OCI-LY1 (cell line): ENCODE measurements at regions not wholly inside any gene's neighbourhood (a gene's known extent, or its start where the extent isn't known, plus 50 kb on each side); places are given as distances from the start of the nearest gene placed in this dataset.

Experiments
- H2AFZ ChIP-seq: fragments of 200-600 bp; sonication (generic), shearing (Covaris generic); 2 replicates; pipeline ENCODE4 v1.6.0; 2014; ENCODE audit warnings: antibody characterized with exemption, mild to moderate bottlenecking, low read length
- H3F3A ChIP-seq: fragments of 200-600 bp; sonication (generic), shearing (Covaris generic); 2 replicates; pipeline ENCODE4 v1.6.0; 2014; ENCODE audit warnings: mild to moderate bottlenecking, antibody characterized with exemption, low read length, moderate library complexity; ENCODE audit not compliant: insufficient read depth
- H3K27ac ChIP-seq: fragments of 200-600 bp; sonication (generic); 2 replicates; pipeline ENCODE4 v1.5.1; 2014; ENCODE audit warnings: low read length, mixed run types, mild to moderate bottlenecking, low read depth; ENCODE audit not compliant: poor library complexity, severe bottlenecking
- H3K27me3 ChIP-seq: fragments of 200-600 bp; sonication (generic); 2 replicates; pipeline ENCODE4 v1.6.0; 2014; ENCODE audit warnings: antibody characterized with exemption, mild to moderate bottlenecking, low read length, moderate library complexity; ENCODE audit not compliant: insufficient read depth
- H3K36me3 ChIP-seq: fragments of 200-600 bp; sonication (generic); 2 replicates; pipeline ENCODE4 v1.6.1; 2014; ENCODE audit warnings: mild to moderate bottlenecking, antibody characterized with exemption, low read length, moderate library complexity, mixed read lengths; ENCODE audit not compliant: insufficient read depth
- H3K4me1 ChIP-seq: fragments of 200-600 bp; sonication (generic); 2 replicates; pipeline ENCODE4 v1.5.1; 2014; ENCODE audit warnings: mild to moderate bottlenecking, low read length, moderate library complexity; ENCODE audit not compliant: insufficient read depth, severe bottlenecking
- H3K4me2 ChIP-seq: fragments of 200-600 bp; sonication (generic), shearing (Covaris generic); 2 replicates; pipeline ENCODE4 v1.6.1; 2014; ENCODE audit warnings: low read length
- H3K4me3 ChIP-seq: fragments of 200-600 bp; sonication (generic); 2 replicates; pipeline ENCODE4 v1.5.1; 2014; ENCODE audit warnings: low read length, low read depth, mild to moderate bottlenecking, mixed read lengths; ENCODE audit not compliant: poor library complexity, severe bottlenecking
- H3K79me2 ChIP-seq: fragments of 200-600 bp; shearing (Covaris generic); 2 replicates; pipeline ENCODE4 v1.6.1; 2016; ENCODE audit warnings: mixed run types, low read length, mixed read lengths; ENCODE audit not compliant: insufficient read depth
- H3K9ac ChIP-seq: fragments of 200-600 bp; sonication (generic), shearing (Covaris generic); 2 replicates; pipeline ENCODE4 v1.6.1; 2014; ENCODE audit warnings: mild to moderate bottlenecking, low read length, mixed read lengths
- H3K9me2 ChIP-seq: fragments of 200-600 bp; sonication (generic), shearing (Covaris generic); 2 replicates; pipeline ENCODE4 v1.6.1; 2014; ENCODE audit warnings: low read depth, mild to moderate bottlenecking, low read length, mixed read lengths
- H3K9me3 ChIP-seq: fragments of 200-600 bp; shearing (Covaris generic); 2 replicates; pipeline ENCODE4 v1.6.1; 2014; ENCODE audit warnings: low read length, mixed read lengths
- H4K20me1 ChIP-seq: fragments of 200-600 bp; sonication (generic), shearing (Covaris generic); 2 replicates; pipeline ENCODE4 v1.6.0; 2016; ENCODE audit warnings: mild to moderate bottlenecking, low read length; ENCODE audit not compliant: insufficient read depth
- CTCF ChIP-seq: fragments of 200-600 bp; sonication (generic), shearing (Covaris generic); IDR thresholded peaks from 2 replicates; pipeline ENCODE4 v1.5.1; 2017; ENCODE audit warnings: mild to moderate bottlenecking, antibody characterized with exemption, low read length, moderate library complexity, mixed read lengths
- EZH2 ChIP-seq: fragments of 200-600 bp; sonication (generic), shearing (Covaris generic); IDR thresholded peaks from 2 replicates; pipeline ENCODE4 v1.8.0; 2017; ENCODE audit warnings: borderline replicate concordance, mixed run types, mild to moderate bottlenecking, antibody characterized with exemption, low read length, moderate library complexity, mixed read lengths

GRCh38 chr4:135354876-135355275 is 1153.3 kb upstream of the PABPC4L start:
- no peaks in the 10 kb centered on the region for H3K79me2 ChIP-seq
- H3K27me3 ChIP-seq, result no peaks in the 10 kb centered on the region
- H3K9ac ChIP-seq, result no peak overlapping the region
- H2AFZ ChIP-seq, result no peak overlapping the region
- H3K9me3 ChIP-seq, result no peaks in the 10 kb centered on the region
- no peaks in the 10 kb centered on the region for H3F3A ChIP-seq
- H3K4me3 ChIP-seq, result no peak overlapping the region
- H3K4me2 ChIP-seq, result no peak overlapping the region
- TF ChIP-seq CTCF (no peak), EZH2 (no peak)
- H3K9me2 ChIP-seq, result no peaks in the 10 kb centered on the region
- H3K27ac ChIP-seq, result no peak overlapping the region
- no peaks in the 10 kb centered on the region for H3K36me3 ChIP-seq
- H4K20me1 ChIP-seq, result no peaks in the 10 kb centered on the region
- no peaks in the 10 kb centered on the region for H3K4me1 ChIP-seq

- H4K20me1 ChIP-seq, result no peaks in the 10 kb centered on the region
- no peak for TF ChIP-seq CTCF
- no peak for TF ChIP-seq EZH2
- no peaks in the 10 kb centered on the region for H3K9me2 ChIP-seq
- no peaks in the 10 kb centered on the region for H3K4me1 ChIP-seq
- no peaks in the 10 kb centered on the region for H3F3A ChIP-seq
- no peaks in the 10 kb centered on the region for H3K79me2 ChIP-seq
- no peak overlapping the region for H3K4me2 ChIP-seq
- H3K9me3 ChIP-seq, result no peaks in the 10 kb centered on the region
- no peak overlapping the region for H3K9ac ChIP-seq
- no peak overlapping the region for H3K27ac ChIP-seq
- no peaks in the 10 kb centered on the region for H3K36me3 ChIP-seq
- H2AFZ ChIP-seq, result no peak overlapping the region
- H3K27me3 ChIP-seq, result no peaks in the 10 kb centered on the region
- H3K4me3 ChIP-seq, result no peak overlapping the region
Measured at GRCh38 chr4:135353008-135353407, 1151.4 kb upstream of the PABPC4L start.

- Histone ChIP-seq H3K4me2 (no peak overlapping the region), H3K9ac (no peak overlapping the region), H3K36me3 (no peaks in the 10 kb centered on the region), H3K4me1 (no peaks in the 10 kb centered on the region), H3K9me3 (no peaks in the 10 kb centered on the region), H4K20me1 (no peaks in the 10 kb centered on the region), H3F3A (no peaks in the 10 kb centered on the region), H3K9me2 (no peaks in the 10 kb centered on the region), H3K79me2 (no peaks in the 10 kb centered on the region), H3K27me3 (no peaks in the 10 kb centered on the region), H3K4me3 (no peak overlapping the region), H3K27ac (no peak overlapping the region), H2AFZ (no peak overlapping the region)
- TF ChIP-seq EZH2 (no peak), CTCF (no peak)
Measured at GRCh38 chr4:135344492-135344891, 1142.9 kb upstream of the PABPC4L start.
